Karpas-422 (cell line): ENCODE measurements at regions not wholly inside any gene's neighbourhood (a gene's known extent, or its start where the extent isn't known, plus 50 kb on each side); places are given as distances from the start of the nearest gene placed in this dataset.

Experiments used
- DNase-seq: peaks from one replicate; pipeline ENCODE4 v3.0.0-alpha.2; 2015
- H2AFZ ChIP-seq: fragments of 200-600 bp; sonication (generic); 2 replicates; pipeline ENCODE4 v1.6.1; 2014; ENCODE audit warnings: antibody characterized with exemption, low read length, mixed read lengths
- H3K27ac ChIP-seq: fragments of 200-600 bp; sonication (generic); 2 replicates; pipeline ENCODE4 v1.5.1; 2014; ENCODE audit warnings: mild to moderate bottlenecking, low read length, moderate library complexity
- H3K27me3 ChIP-seq: fragments of 200-600 bp; sonication (generic); 2 replicates; pipeline ENCODE4 v1.6.1; 2014; ENCODE audit warnings: low read length, mixed read lengths
- H3K36me3 ChIP-seq: fragments of 200-600 bp; sonication (generic); 2 replicates; pipeline ENCODE4 v1.6.1; 2014; ENCODE audit warnings: low read length, mixed read lengths; ENCODE audit not compliant: insufficient read depth
- H3K4me1 ChIP-seq: fragments of 200-600 bp; sonication (generic); 2 replicates; pipeline ENCODE4 v1.6.1; 2014; ENCODE audit warnings: mild to moderate bottlenecking, low read length, mixed read lengths
- H3K4me2 ChIP-seq: fragments of 200-600 bp; sonication (generic); 2 replicates; pipeline ENCODE4 v1.6.1; 2014; ENCODE audit warnings: low read length, low read depth, mild to moderate bottlenecking; ENCODE audit not compliant: poor library complexity, severe bottlenecking
- H3K4me3 ChIP-seq: fragments of 200-600 bp; sonication (generic); 2 replicates; pipeline ENCODE4 v1.5.1; 2014; ENCODE audit warnings: mild to moderate bottlenecking, antibody characterized with exemption, low read length, mixed read lengths
- H3K79me2 ChIP-seq: fragments of 200-600 bp; sonication (generic); 2 replicates; pipeline ENCODE4 v1.6.1; 2014; ENCODE audit warnings: mild to moderate bottlenecking, low read length, mixed read lengths
- H3K9ac ChIP-seq: fragments of 200-600 bp; sonication (generic); 2 replicates; pipeline ENCODE4 v1.6.0; 2014; ENCODE audit warnings: low read length
- H3K9me2 ChIP-seq: fragments of 200-600 bp; sonication (generic), shearing (Covaris generic); replicated peaks from 2 replicates; pipeline ENCODE4 v1.6.0; 2014; ENCODE audit warnings: mild to moderate bottlenecking, low read length, moderate library complexity; ENCODE audit not compliant: insufficient read depth
- H3K9me3 ChIP-seq: fragments of 300-700, 200-600 bp; sonication (generic); 2 replicates; pipeline ENCODE4 v1.6.1; 2014; ENCODE audit warnings: low read length, mixed read lengths
- H4K20me1 ChIP-seq: fragments of 200-600 bp; sonication (generic); 2 replicates; pipeline ENCODE4 v1.6.1; 2014; ENCODE audit warnings: mild to moderate bottlenecking, antibody characterized with exemption, low read length, low read depth; ENCODE audit not compliant: insufficient read depth

DNA sequence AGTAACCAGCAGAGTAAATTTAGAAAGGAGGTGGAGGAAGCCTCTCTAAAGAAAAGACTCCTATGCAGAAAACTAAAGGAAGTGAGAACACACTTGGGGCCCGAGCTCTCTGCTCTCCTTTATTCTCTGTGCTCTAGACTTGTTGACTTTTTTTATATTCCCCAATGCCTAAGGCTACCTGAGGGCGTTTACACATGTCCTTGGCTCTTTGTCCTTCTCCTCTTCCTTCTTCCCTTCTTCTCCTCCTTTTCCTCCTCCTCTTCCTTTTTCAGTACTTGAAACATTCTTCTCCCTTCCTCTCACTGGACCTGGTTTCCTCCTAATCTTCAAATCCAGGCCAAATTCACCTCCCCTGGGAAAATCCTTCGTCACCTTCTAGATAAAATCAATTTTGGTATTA lies 256.4 kb upstream of the TRPC7 start:
- H3K27ac ChIP-seq = no peak overlapping the region
- H3K4me3 ChIP-seq = no peak overlapping the region
- no peak overlapping the region for H3K9ac ChIP-seq
- H3K27me3 ChIP-seq = no peaks in the 10 kb centered on the region
- H3K9me2 ChIP-seq = no peaks in the 10 kb centered on the region
- no peaks in the 10 kb centered on the region for H3K36me3 ChIP-seq
- H3K4me2 ChIP-seq = no peak overlapping the region
- H4K20me1 ChIP-seq = no peaks in the 10 kb centered on the region
- H3K79me2 ChIP-seq = no peaks in the 10 kb centered on the region
- H3K4me1 ChIP-seq = peaks cover 7% of the 10 kb centered on the region
- H3K9me3 ChIP-seq = no peaks in the 10 kb centered on the region
- no peak for DNase-seq
- H2AFZ ChIP-seq = no peak overlapping the region

DNA sequence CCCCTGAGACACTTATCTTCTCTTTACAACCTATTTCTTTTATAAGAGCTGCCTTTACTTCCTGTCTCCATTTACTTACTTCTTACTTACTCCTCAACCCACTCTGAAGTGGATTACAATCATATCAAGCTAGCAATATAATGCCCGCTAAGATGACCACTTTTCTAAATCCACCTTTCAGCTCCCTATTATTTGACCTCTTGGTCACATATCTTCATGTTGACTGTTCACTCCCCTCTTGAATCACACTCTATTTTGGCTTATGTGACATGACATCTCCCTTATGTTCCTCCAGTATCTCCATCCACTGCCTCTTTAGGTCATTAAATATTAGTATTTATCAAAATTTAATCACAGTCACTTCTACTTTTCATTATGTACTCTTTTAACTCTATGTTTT lies 255.3 kb upstream of the TRPC7 start:
- Histone ChIP-seq H3K4me1 (peaks cover 7% of the 10 kb centered on the region), H3K4me2 (no peak overlapping the region), H2AFZ (no peak overlapping the region), H4K20me1 (no peaks in the 10 kb centered on the region), H3K27ac (no peak overlapping the region), H3K9ac (no peak overlapping the region), H3K36me3 (no peaks in the 10 kb centered on the region), H3K27me3 (no peaks in the 10 kb centered on the region), H3K9me2 (no peaks in the 10 kb centered on the region), H3K4me3 (no peak overlapping the region), H3K79me2 (no peaks in the 10 kb centered on the region), H3K9me3 (no peaks in the 10 kb centered on the region)
- no peak for DNase-seq

DNA sequence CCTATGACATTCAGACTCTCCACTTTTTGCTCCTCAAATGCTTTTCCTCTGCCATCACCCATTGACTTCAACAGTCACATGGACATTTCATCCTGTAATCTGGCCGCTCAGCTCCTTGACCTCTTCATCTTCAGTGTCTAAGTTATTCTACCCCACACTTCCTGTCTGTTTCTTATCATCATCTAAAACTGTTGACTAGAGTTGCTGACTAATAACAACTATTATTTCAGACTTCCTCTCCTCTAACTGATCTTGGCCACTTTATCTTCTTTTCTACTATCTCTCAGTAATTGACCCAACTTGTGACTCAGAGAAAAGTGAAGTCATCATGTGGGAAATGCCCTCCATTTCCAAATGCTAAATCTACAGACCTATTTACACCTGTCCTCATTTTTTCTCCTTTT lies 254.7 kb upstream of the TRPC7 start:
- no peaks in the 10 kb centered on the region for H3K36me3 ChIP-seq
- no peak overlapping the region for H3K4me2 ChIP-seq
- H4K20me1 ChIP-seq = no peaks in the 10 kb centered on the region
- H3K9ac ChIP-seq = no peak overlapping the region
- H3K79me2 ChIP-seq = no peaks in the 10 kb centered on the region
- no peaks in the 10 kb centered on the region for H3K27me3 ChIP-seq
- H3K4me3 ChIP-seq = no peak overlapping the region
- H2AFZ ChIP-seq = no peak overlapping the region
- DNase-seq = no peak
- H3K4me1 ChIP-seq = peaks cover 7% of the 10 kb centered on the region
- H3K9me2 ChIP-seq = no peaks in the 10 kb centered on the region
- H3K9me3 ChIP-seq = no peaks in the 10 kb centered on the region
- no peak overlapping the region for H3K27ac ChIP-seq

DNA sequence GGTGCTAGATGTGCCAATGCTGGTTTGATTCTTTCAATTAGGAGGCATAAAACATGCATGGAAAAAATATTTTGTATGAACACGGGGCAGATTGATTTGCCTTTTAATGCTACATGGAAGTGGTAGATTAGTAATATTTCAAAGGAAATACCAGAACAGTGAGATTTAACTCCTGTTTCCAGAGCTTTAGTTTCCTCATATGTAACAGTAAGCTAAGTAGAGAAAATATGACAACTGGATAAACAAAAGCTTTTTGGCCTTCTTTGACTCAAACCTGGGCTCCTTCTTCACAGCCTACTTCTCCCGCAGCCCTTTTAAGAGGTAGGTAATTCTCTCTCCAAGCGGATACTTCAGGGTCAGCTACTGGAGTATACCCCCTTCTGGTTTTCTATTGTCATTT lies 254.2 kb upstream of the TRPC7 start:
- Histone ChIP-seq H3K9me2 (no peaks in the 10 kb centered on the region), H3K9ac (no peak overlapping the region), H2AFZ (no peak overlapping the region), H3K4me2 (no peak overlapping the region), H3K9me3 (no peaks in the 10 kb centered on the region), H3K79me2 (no peaks in the 10 kb centered on the region), H3K4me3 (no peak overlapping the region), H4K20me1 (no peaks in the 10 kb centered on the region), H3K27me3 (no peaks in the 10 kb centered on the region), H3K36me3 (no peaks in the 10 kb centered on the region), H3K4me1 (peaks cover 7% of the 10 kb centered on the region), H3K27ac (no peak overlapping the region)
- DNase-seq = no peak

DNA sequence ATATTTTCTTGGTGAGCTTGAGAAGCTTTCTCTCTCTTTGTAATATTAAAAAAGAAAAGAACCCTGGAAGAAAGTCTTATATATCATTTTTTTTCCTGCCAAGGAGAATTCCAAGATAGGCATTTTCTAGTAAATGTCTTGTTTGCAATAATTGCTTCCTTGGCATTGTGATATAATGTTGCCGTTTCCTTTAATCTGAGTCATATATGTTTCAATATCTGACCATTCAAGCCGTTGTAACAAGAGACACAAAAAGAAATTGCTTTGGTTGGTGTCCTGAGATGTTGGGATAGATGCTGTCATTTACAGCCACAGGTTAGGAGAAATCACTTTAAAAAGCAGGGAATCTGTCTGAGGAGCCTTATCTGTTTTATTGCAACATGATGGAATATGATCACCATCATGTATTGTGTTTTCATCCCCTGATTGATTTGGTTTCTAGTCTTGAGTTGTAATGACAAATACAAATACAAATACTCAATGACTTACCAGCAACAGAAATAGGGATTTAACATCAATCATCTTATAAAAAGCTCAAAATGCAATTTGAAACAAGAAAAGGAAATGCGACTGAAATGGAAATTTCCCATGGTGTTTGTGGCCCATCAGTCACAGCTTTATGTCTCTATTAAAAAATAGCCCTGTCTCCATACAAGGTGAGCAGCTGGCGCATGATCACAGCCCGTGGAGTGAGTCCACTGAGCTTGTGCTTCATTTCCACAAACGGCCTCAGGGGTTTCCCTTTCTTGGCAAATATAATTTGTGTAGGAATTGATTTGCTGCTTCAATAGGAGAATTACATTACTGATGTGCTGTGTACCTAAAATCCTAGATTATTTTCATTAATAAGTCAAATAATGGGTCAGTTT lies 250.1 kb upstream of the TRPC7 start:
- H3K9me2 ChIP-seq = no peaks in the 10 kb centered on the region
- H2AFZ ChIP-seq = no peak overlapping the region
- no peak overlapping the region for H3K27ac ChIP-seq
- no peak for DNase-seq
- H3K9me3 ChIP-seq = no peaks in the 10 kb centered on the region
- no peak overlapping the region for H3K4me2 ChIP-seq
- H4K20me1 ChIP-seq = no peaks in the 10 kb centered on the region
- no peaks in the 10 kb centered on the region for H3K79me2 ChIP-seq
- peaks cover 7% of the 10 kb centered on the region for H3K4me1 ChIP-seq
- H3K4me3 ChIP-seq = no peak overlapping the region
- no peaks in the 10 kb centered on the region for H3K36me3 ChIP-seq
- H3K9ac ChIP-seq = no peak overlapping the region
- H3K27me3 ChIP-seq = no peaks in the 10 kb centered on the region

DNA sequence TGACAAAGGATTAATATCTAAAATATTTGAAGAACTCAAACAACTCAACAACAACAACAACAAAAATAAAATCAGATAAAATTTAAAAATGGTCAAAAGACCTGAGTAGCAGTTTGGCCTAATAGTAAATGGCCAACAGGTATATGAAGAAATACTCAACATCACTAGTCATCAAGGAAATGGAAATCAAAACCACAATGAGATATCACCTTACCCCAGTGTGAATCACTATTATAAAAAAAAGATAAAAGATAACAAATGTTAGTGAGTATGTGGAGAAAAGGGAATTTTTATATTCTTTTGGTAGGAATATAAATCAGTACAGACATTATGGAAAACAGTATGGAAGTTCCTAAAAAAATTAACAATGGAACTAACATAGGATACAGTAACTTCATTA lies 247.9 kb upstream of the TRPC7 start:
- no peaks in the 10 kb centered on the region for H4K20me1 ChIP-seq
- no peak overlapping the region for H3K27ac ChIP-seq
- H3K4me3 ChIP-seq = no peak overlapping the region
- no peaks in the 10 kb centered on the region for H3K36me3 ChIP-seq
- peaks cover 7% of the 10 kb centered on the region for H3K4me1 ChIP-seq
- no peak for DNase-seq
- H3K4me2 ChIP-seq = no peak overlapping the region
- no peak overlapping the region for H2AFZ ChIP-seq
- H3K9me3 ChIP-seq = no peaks in the 10 kb centered on the region
- H3K9me2 ChIP-seq = no peaks in the 10 kb centered on the region
- H3K79me2 ChIP-seq = no peaks in the 10 kb centered on the region
- H3K27me3 ChIP-seq = no peaks in the 10 kb centered on the region
- H3K9ac ChIP-seq = no peak overlapping the region

DNA sequence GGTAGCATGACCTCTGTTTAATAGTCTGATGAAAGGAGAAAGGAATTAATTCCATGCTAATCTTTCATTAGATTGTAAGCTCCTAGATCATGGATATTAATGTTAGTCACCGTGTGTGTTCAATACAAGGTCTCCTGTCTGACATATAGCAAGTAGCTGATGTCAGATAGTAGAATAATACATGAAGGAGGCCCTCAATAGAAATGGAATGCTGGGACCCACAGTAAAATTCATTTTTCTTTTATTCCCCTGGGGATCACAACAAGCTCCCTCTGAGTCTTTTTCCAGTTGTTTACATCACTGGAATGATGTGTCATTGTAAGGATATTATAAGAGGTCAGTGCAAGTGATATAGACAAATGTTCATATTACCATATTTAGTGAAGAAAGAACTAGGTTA lies 240.3 kb upstream of the TRPC7 start:
- no peak overlapping the region for H3K4me2 ChIP-seq
- 0 out of 2 replicates have a peak, but pooled peaks cover 4% of the 10 kb centered on the region for H3K9me3 ChIP-seq
- H3K36me3 ChIP-seq = no peaks in the 10 kb centered on the region
- no peak overlapping the region for H3K4me3 ChIP-seq
- H4K20me1 ChIP-seq = no peaks in the 10 kb centered on the region
- H2AFZ ChIP-seq = no peak overlapping the region
- no peak overlapping the region for H3K9ac ChIP-seq
- no peaks in the 10 kb centered on the region for H3K4me1 ChIP-seq
- no peak for DNase-seq
- H3K79me2 ChIP-seq = no peaks in the 10 kb centered on the region
- no peaks in the 10 kb centered on the region for H3K27me3 ChIP-seq
- H3K9me2 ChIP-seq = no peaks in the 10 kb centered on the region
- H3K27ac ChIP-seq = no peak overlapping the region

DNA sequence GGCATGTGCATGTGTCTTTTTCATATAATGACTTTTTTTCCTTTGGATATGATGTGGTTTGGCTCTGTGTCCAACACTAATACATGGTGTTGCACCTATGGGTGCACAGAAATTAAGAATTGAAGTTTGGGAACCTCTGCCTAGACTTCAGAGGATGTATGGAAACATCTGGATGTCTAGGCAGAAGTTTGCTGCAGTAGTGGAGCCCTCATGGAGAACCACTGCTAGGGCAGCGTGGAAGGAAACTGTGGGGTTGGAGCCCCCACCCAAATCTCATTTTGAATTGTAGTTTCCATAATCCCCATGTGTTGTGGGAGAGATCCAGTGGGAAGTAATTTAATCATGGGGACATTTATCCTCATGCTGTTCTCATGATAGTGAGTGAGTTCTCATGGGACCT lies 235.0 kb upstream of the TRPC7 start:
- H3K27me3 ChIP-seq = no peaks in the 10 kb centered on the region
- H3K79me2 ChIP-seq = no peaks in the 10 kb centered on the region
- H3K4me3 ChIP-seq = no peak overlapping the region
- no peak overlapping the region for H2AFZ ChIP-seq
- no peak overlapping the region for H3K4me2 ChIP-seq
- no peak overlapping the region for H3K9ac ChIP-seq
- H3K9me3 ChIP-seq = peaks cover 8% of the 10 kb centered on the region; the same call in 1 of the 2 replicates
- DNase-seq = no peak
- H3K4me1 ChIP-seq = no peaks in the 10 kb centered on the region; the same call in 1 of the 2 replicates
- no peaks in the 10 kb centered on the region for H3K9me2 ChIP-seq
- H4K20me1 ChIP-seq = no peaks in the 10 kb centered on the region
- no peak overlapping the region for H3K27ac ChIP-seq
- H3K36me3 ChIP-seq = no peaks in the 10 kb centered on the region
